Activated naive CD8-positive, alpha-beta T cell treated with anti-CD3 and anti-CD28 coated beads, Interleukin-2, amount 10 ng/mL, durations not matched to agents 7 days and 5 days (primary cell): ENCODE measurements at regions not wholly inside any gene's neighbourhood (a gene's known extent, or its start where the extent isn't known, plus 50 kb on each side); places are given as distances from the start of the nearest gene placed in this dataset.

Experiments used
- ATAC-seq: fragments of 150-1000 bp; cut with Tn5 transposase; one replicate; pipeline ENCODE4 v1.10.0; 2021; ENCODE audit warnings: low read depth, moderate library complexity
- POLR2A ChIA-PET: fragments of 350-600 bp; sonication (Branson Sonifier 250); formaldehyde crosslinking; loops from one replicate; lab custom pipeline; 2021; ENCODE audit warnings: antibody characterized with exemption; lab: Charles Lee
- DNase-seq: peaks from one replicate; pipeline ENCODE4 v3.0.0; 2021
- H3K27ac Mint-ChIP-seq: one replicate; pipeline ENCODE4 v1.8.0; 2022; ENCODE audit warnings: mild to moderate bottlenecking, mixed read lengths
- H3K27me3 Mint-ChIP-seq: one replicate; pipeline ENCODE4 v1.8.0; 2022; ENCODE audit warnings: mild to moderate bottlenecking, moderate library complexity, mixed read lengths
- H3K36me3 Mint-ChIP-seq: one replicate; pipeline ENCODE4 v1.8.0; 2021; ENCODE audit warnings: mild to moderate bottlenecking, mixed read lengths
- H3K4me1 Mint-ChIP-seq: one replicate; pipeline ENCODE4 v1.8.0; 2021; ENCODE audit warnings: mixed read lengths
- H3K4me3 Mint-ChIP-seq: one replicate; pipeline ENCODE4 v1.8.0; 2022; ENCODE audit warnings: mild to moderate bottlenecking, moderate library complexity, mixed read lengths
- H3K9me3 Mint-ChIP-seq: one replicate; pipeline ENCODE4 v1.8.0; 2021; ENCODE audit warnings: mixed read lengths

DNA sequence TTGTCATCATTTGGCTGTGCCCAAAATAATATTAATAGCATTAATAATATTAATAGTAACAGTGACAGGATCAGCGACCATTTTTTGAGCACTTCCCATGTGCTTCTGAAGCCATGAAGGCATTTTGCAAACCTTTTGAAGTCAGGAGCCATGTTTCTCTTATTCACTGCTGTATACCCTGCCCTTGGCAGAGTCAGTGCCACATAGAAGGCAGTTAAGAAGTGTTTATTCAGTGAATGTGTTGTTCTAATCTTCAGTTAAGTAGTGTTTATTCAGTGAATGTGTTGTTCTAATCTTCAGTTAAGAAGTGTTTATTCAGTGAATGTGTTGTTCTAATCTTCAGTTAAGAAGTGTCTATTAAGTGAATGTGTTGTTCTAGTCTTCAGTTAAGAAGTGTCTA is 319.7 kb upstream of the NAV3 start:
- no peak overlapping the region for H3K27ac Mint-ChIP-seq
- H3K4me1 Mint-ChIP-seq, result no peaks in the 10 kb centered on the region
- POLR2A ChIA-PET, result no interaction called here

DNA sequence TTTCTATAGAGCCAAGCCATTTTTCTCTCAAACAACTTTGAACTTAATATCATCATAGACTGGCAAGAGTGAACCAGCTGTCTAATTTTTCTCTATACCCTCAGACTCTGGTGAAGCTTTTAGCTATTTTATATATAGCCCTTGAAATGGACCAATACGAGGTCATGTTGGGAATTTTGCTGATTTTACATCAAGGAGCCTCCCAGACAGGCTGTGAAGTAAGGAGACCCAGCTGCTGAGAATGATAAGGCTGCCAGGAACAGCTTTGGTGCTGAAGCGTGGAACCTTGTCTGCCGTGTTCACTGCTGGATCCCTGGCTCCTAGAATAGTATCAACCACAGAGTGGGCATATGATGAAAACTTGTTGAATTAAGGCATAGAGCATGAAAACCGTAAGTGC is 326.2 kb upstream of the NAV3 start:
- ATAC-seq, result no peak
- Mint-ChIP-seq H3K27me3 (no peaks in the 10 kb centered on the region), H3K36me3 (no peaks in the 10 kb centered on the region), H3K27ac (no peak overlapping the region), H3K9me3 (peaks cover 4% of the 10 kb centered on the region), H3K4me3 (no peak overlapping the region), H3K4me1 (no peaks in the 10 kb centered on the region)
- POLR2A ChIA-PET, result no interaction called here
- no peak for DNase-seq

More for the DNA sequence above, 319.7 kb upstream of the NAV3 start:
- Mint-ChIP-seq H3K9me3 (peaks cover 1% of the 10 kb centered on the region), H3K4me3 (no peak overlapping the region), H3K27me3 (no peaks in the 10 kb centered on the region), H3K36me3 (no peaks in the 10 kb centered on the region)
- ATAC-seq (no peak), DNase-seq (no peak)

DNA sequence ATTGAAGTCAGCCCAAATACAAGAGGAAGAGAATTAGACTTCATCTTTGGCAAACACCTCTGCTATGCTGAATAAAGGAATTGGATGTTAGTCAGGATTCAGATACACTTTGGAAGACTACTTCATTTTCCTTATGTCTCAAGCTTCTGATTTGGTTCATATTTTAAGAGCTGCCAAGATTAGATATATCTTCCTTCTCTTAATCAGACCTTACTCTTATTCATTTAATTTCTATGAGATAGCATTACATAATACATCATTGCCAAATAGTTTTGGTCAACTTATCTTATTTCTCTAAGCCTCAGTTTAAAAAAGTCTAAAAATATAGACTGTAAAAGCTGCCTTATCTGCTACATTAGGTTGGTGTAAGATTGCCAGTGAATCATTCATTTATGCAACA is 330.6 kb upstream of the NAV3 start:
- no peak overlapping the region for H3K27ac Mint-ChIP-seq
- H3K9me3 Mint-ChIP-seq, result peaks cover 2% of the 10 kb centered on the region
- no peak for ATAC-seq
- H3K4me1 Mint-ChIP-seq, result no peaks in the 10 kb centered on the region
- H3K36me3 Mint-ChIP-seq, result no peaks in the 10 kb centered on the region
- no peak for DNase-seq
- POLR2A ChIA-PET, result no interaction called here
- H3K4me3 Mint-ChIP-seq, result no peak overlapping the region
- no peaks in the 10 kb centered on the region for H3K27me3 Mint-ChIP-seq

DNA sequence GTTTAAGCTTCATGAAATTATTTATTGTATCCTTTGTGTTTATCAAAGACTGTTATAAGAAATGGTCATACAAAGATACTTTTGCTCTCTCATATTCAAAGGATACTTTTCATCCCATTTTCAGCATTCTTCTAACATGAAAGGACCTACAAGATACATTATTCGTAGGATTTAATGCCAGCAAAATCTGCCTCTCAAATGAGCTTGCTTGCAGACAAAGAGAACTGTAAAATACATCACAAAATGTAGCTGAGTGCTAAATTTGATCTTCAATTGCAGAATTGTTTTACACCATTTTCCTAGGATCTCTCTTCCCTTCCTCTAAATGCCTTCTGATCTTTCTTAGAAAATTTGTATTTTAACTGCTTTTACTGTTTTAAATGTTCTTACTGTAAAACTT is 333.0 kb upstream of the NAV3 start:
- Mint-ChIP-seq H3K9me3 (peaks cover 2% of the 10 kb centered on the region), H3K36me3 (no peaks in the 10 kb centered on the region), H3K27ac (no peak overlapping the region), H3K27me3 (no peaks in the 10 kb centered on the region), H3K4me3 (no peak overlapping the region), H3K4me1 (no peaks in the 10 kb centered on the region)
- no peak for ATAC-seq
- DNase-seq, result no peak
- POLR2A ChIA-PET, result no interaction called here

DNA sequence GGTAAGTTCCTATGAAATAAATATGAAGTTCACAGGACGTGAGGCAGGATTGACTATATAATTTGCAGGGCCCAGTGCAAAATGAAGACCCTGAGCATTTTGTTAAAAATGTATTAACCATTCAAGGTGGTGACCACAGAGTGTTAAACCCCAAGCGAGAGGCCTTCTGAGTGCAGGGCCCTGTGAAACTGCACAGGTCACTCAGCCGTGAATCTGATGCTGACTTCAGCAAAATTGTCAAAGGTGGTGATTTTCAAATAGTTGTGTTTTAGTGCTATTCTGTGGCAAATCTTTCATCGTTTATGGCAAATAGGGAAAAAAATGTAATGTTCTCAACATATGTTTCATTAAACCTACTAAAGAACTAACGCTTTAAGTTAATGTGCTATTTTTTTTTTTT is 334.0 kb upstream of the NAV3 start:
- DNase-seq, result no peak
- Mint-ChIP-seq H3K36me3 (no peaks in the 10 kb centered on the region), H3K27me3 (no peaks in the 10 kb centered on the region), H3K27ac (no peak overlapping the region), H3K9me3 (peaks cover 2% of the 10 kb centered on the region), H3K4me1 (no peaks in the 10 kb centered on the region), H3K4me3 (no peak overlapping the region)
- POLR2A ChIA-PET, result no interaction called here
- no peak for ATAC-seq

DNA sequence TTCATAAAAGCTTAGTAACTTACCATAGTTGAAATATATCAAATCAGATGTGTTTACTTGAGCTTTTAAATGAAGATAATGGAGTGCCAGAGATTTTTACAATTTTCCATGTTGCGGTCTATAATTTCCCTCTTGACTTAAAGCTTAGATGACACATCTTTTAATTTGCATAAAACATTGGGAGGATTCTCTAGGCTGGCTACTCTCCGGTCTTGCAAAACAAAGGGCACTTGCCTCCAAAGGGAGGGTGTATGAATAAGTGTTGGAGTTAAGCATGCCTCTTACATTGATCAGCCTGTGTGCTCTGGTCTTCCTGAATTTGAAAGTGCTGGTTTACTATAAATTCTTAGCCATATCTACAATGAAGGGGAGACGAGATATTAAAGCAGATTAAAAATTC is 336.4 kb upstream of the NAV3 start:
- ATAC-seq (no peak), DNase-seq (no peak)
- no peaks in the 10 kb centered on the region for H3K27me3 Mint-ChIP-seq
- POLR2A ChIA-PET, result no interaction called here
- no peak overlapping the region for H3K4me3 Mint-ChIP-seq
- no peak overlapping the region for H3K27ac Mint-ChIP-seq
- H3K36me3 Mint-ChIP-seq, result no peaks in the 10 kb centered on the region
- no peaks in the 10 kb centered on the region for H3K9me3 Mint-ChIP-seq
- H3K4me1 Mint-ChIP-seq, result no peaks in the 10 kb centered on the region

DNA sequence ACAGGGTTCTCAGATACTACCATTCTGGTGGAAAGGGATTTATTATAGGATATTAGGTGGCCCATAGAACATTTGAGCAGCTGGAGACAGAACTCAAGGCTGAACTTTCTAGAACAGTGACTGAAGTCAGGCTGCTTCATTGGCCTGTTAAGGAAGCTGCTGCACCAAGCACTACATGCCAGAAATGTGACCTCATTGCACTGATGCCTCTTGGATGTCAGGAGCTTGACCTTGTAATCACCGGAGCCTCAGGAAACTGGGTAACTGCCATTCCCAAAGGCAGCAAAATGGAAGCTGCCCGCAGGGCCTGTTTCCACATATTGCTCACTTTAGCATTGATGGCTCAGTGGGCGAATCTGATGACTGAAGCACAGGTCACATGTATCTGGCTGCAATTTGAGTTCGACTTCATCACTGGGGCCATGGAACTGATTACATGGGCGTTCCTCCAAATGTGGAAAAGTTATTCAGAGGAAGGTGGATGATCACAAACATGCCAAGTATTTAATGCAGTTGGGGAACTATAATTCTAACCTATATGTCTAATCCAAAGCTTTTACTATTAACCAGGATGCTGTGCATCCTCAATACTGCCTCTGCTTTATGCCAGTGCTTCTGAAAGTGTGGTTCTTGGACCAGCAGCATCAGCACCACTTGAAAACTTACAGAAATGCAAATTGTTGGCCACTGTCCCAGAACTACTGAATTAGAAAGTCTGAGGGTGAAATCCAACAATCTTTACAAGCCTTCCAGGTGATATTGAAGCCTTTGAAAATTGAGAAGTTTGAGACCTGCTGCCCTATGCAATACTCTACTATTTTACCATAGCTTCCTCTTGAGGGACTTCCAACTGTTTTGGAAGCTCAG is 337.2 kb upstream of the NAV3 start:
- POLR2A ChIA-PET, result no interaction called here

DNA sequence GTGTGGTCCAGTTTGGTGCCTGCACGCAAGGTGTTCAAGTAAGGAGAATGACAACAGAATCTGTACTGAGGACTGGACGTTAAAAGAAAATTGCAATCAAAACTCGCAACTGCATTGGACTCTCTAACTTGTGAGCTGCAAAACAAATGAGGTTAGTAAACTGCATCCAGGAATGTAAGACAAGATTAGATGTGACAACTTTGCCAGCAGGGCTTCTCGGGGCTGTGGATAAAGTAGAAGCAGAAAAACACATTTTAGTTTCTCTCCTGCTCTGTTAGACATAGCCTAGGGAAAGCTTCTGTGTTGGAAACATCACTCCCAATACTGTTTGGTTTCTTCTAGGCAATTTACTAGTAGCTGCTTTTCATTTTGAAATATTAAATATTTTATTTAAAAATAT is 338.2 kb upstream of the NAV3 start:
- H3K4me1 Mint-ChIP-seq, result no peaks in the 10 kb centered on the region
- DNase-seq (no peak), ATAC-seq (no peak)
- H3K36me3 Mint-ChIP-seq, result no peaks in the 10 kb centered on the region
- H3K27me3 Mint-ChIP-seq, result no peaks in the 10 kb centered on the region
- POLR2A ChIA-PET, result no interaction called here
- H3K9me3 Mint-ChIP-seq, result no peaks in the 10 kb centered on the region
- no peak overlapping the region for H3K4me3 Mint-ChIP-seq
- no peak overlapping the region for H3K27ac Mint-ChIP-seq

More for the DNA sequence above, 337.2 kb upstream of the NAV3 start:
- no peak for DNase-seq
- Mint-ChIP-seq H3K4me1 (no peaks in the 10 kb centered on the region), H3K36me3 (no peaks in the 10 kb centered on the region), H3K27me3 (no peaks in the 10 kb centered on the region), H3K4me3 (no peak overlapping the region), H3K27ac (no peak overlapping the region), H3K9me3 (no peaks in the 10 kb centered on the region)
- ATAC-seq, result no peak

DNA sequence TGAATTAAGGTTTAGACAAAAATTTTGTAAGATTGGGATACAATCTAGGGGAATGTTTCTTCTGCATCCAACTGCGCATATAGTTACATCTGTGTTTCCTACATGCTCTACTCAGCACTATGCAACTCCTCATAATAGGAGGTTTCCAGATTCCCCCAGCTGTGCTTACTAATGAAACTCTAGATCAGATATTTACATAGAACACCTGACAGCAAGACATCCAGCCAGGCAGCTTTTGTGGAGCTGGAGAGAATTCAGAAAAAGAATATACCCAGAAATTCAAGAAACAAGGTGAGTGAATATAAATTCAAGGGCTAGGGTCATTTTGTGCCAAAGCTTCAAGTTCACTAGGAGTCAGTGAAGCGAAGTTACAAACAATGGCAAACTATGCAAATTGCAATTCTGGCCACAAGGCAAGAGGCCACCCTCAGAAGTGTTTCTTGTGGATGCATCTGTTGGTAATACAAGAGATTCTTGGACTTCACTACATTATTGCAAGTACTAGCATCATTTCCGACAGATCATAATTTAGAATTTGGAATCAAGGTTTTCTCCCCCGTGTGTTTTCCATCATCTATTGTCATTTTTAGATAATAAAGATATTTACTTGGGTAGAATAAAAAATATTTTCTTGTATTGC is 341.2 kb upstream of the NAV3 start:
- no peak for DNase-seq
- no peaks in the 10 kb centered on the region for H3K36me3 Mint-ChIP-seq
- POLR2A ChIA-PET, result no interaction called here
- H3K27ac Mint-ChIP-seq, result no peak overlapping the region
- no peaks in the 10 kb centered on the region for H3K9me3 Mint-ChIP-seq
- no peak for ATAC-seq
- H3K4me1 Mint-ChIP-seq, result no peaks in the 10 kb centered on the region
- H3K4me3 Mint-ChIP-seq, result no peak overlapping the region
- H3K27me3 Mint-ChIP-seq, result no peaks in the 10 kb centered on the region

DNA sequence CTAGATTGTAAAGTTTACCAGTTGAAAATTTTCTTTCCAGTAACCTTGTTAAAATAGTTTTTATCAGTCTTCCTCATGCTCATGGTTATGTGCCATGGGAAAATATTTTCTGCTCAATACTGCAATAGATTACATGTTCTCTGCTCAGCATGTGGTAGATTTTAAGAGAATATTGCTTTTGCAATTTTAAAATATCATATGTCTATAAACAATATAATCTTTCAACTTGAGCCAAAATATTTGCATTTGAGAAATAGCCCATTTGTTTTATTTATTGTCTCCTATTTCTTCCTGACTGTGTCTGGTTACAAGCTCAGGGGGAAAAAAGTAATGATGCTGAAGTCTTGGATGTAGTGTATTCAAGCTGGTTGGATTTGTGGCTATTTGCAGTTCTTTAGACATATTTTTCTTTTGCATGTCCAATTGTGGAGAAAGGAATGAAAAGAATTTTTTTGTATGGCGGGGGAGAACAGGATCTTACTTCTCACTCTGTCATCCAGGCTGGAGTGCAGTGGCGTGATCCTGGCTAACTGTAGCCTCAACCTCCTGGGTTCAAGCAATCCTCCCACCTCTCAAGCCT is 342.6 kb upstream of the NAV3 start:
- Mint-ChIP-seq H3K36me3 (no peaks in the 10 kb centered on the region), H3K4me3 (no peak overlapping the region), H3K9me3 (no peaks in the 10 kb centered on the region), H3K27me3 (no peaks in the 10 kb centered on the region), H3K4me1 (no peaks in the 10 kb centered on the region), H3K27ac (no peak overlapping the region)
- ATAC-seq (no peak), DNase-seq (no peak)
- POLR2A ChIA-PET, result no interaction called here

DNA sequence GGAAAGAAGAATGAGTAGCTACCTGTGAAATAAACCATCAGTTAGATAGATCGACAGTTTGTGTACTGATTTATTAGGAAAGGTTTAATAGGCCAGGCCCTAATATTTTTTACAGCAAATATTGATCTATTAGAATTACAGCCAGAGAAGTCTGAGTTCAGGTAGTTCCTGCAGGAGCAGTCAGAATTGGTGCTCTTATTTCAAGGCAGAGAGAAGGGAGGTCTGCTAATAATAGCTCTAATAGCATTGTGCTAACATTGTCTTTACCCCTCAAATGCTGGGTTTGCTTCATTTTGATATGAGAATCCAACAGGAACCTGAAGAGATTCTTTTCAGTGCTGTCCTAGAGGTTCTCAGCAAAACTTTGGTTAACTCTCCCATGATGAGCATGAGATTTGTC is 343.8 kb upstream of the NAV3 start:
- no peak overlapping the region for H3K27ac Mint-ChIP-seq
- DNase-seq, result no peak
- H3K9me3 Mint-ChIP-seq, result no peaks in the 10 kb centered on the region
- POLR2A ChIA-PET, result no interaction called here
- no peak for ATAC-seq
- H3K36me3 Mint-ChIP-seq, result no peaks in the 10 kb centered on the region
- H3K27me3 Mint-ChIP-seq, result no peaks in the 10 kb centered on the region
- H3K4me1 Mint-ChIP-seq, result no peaks in the 10 kb centered on the region
- H3K4me3 Mint-ChIP-seq, result no peak overlapping the region

DNA sequence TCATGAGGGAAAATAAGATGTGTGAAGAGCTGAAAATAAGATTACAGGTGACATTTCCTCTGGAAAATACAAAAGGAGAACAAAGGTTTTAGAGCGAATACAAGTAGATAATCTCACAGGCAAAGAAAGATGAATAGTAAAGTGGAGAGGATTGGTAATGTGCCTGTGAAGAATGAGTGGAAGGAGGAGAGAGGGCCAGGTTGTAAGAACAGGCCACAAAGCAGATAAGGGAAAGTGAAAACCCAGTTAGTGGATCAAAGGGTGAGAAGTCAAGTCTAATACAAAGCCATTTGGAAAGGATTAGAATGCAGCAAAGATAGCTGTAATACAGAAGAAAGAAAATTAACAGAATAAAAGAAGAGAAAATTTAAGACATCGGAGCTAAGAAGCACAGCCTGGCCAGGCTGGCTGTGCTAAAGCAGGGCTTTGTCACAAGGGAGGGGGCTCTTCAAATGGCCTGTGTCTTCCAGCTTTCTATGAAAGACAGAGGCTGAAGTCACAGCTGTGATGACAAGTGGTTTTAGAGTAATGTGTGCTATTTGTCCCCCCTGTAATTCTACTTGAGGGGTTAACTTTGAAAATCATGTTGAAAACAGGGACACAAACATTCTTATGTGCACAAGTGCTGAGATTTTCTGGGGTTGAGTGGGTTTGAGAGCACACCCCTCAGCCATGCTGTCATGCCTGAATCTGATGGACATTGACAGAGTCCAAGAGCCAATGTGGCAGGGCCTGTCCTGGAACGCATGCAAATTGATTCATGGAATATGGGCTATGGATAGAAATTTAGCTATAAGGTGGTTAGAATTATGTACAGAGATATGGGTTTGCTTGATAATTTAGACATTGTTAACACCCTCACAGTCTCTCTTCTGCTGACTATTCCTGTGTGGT is 344.5 kb upstream of the NAV3 start:
- Mint-ChIP-seq H3K27me3 (no peaks in the 10 kb centered on the region), H3K36me3 (no peaks in the 10 kb centered on the region), H3K4me3 (no peak overlapping the region), H3K27ac (no peak overlapping the region), H3K4me1 (no peaks in the 10 kb centered on the region), H3K9me3 (no peaks in the 10 kb centered on the region)
- DNase-seq (no peak), ATAC-seq (no peak)
- POLR2A ChIA-PET, result no interaction called here

DNA sequence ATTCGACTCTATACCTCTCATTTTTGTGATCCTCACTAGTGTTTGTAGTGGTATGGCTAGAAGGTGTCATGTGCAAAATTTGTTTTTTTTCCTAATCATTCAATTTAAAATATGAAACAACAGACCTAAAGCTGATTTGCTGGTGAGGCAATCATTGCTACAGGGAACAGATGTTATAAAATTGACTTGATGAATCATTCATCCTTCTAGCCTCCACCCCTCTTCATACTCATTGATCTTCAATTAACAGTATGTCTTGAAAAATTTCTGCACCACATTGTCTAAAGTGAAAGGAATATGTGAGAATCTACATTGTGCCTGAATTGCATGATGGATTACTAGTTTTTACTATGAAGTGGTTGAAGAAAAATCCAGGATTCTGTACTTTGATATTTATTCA is 349.0 kb upstream of the NAV3 start:
- Mint-ChIP-seq H3K4me3 (no peak overlapping the region), H3K27me3 (no peaks in the 10 kb centered on the region), H3K36me3 (no peaks in the 10 kb centered on the region), H3K9me3 (no peaks in the 10 kb centered on the region), H3K27ac (no peak overlapping the region), H3K4me1 (no peaks in the 10 kb centered on the region)
- DNase-seq, result no peak
- ATAC-seq, result no peak
- POLR2A ChIA-PET, result no interaction called here
